MM.1S (cell line): ENCODE measurements at regions not wholly inside any gene's neighbourhood (a gene's known extent, or its start where the extent isn't known, plus 50 kb on each side); places are given as distances from the start of the nearest gene placed in this dataset.

Experiments used
- DNase-seq: peaks from one replicate; pipeline ENCODE4 v3.0.0-alpha.2; 2015
- H2AFZ ChIP-seq: fragments of 300-600 bp; sonication (generic); 2 replicates; pipeline ENCODE4 v1.6.0; 2016; ENCODE audit warnings: antibody characterized with exemption, low read length
- H3F3A ChIP-seq: fragments of 300-600 bp; sonication (generic); 2 replicates; pipeline ENCODE4 v1.6.1; 2016; ENCODE audit warnings: mild to moderate bottlenecking, antibody characterized with exemption, low read length, moderate library complexity, mixed read lengths; ENCODE audit not compliant: insufficient read depth
- H3K27ac ChIP-seq: fragments of 300-600 bp; sonication (generic); 2 replicates; pipeline ENCODE4 v1.5.1; 2016; ENCODE audit warnings: mild to moderate bottlenecking, low read length
- H3K27me3 ChIP-seq: fragments of 300-600 bp; sonication (generic); replicated peaks from 2 replicates; pipeline ENCODE4 v1.6.0; 2016; ENCODE audit warnings: low read length; ENCODE audit not compliant: insufficient read depth
- H3K36me3 ChIP-seq: fragments of 300-600 bp; sonication (generic); replicated peaks from 2 replicates; pipeline ENCODE4 v1.6.1; 2016; ENCODE audit warnings: mild to moderate bottlenecking, low read length, mixed read lengths; ENCODE audit not compliant: insufficient read depth
- H3K4me1 ChIP-seq: fragments of 300-600 bp; sonication (generic); 2 replicates; pipeline ENCODE4 v1.6.1; 2016; ENCODE audit warnings: low read length, mixed read lengths
- H3K4me2 ChIP-seq: fragments of 300-600 bp; sonication (generic); 2 replicates; pipeline ENCODE4 v1.6.0; 2016; ENCODE audit warnings: low read depth, low read length
- H3K4me3 ChIP-seq: fragments of 300-600 bp; sonication (generic); 2 replicates; pipeline ENCODE4 v1.5.1; 2016; ENCODE audit warnings: low read length, mixed read lengths
- H3K79me2 ChIP-seq: fragments of 300-600 bp; sonication (generic); 2 replicates; pipeline ENCODE4 v1.6.1; 2016; ENCODE audit warnings: mixed run types, low read length, mixed read lengths
- H3K9ac ChIP-seq: fragments of 300-600 bp; sonication (generic); 2 replicates; pipeline ENCODE4 v1.6.1; 2016; ENCODE audit warnings: low read length, mixed read lengths
- H3K9me2 ChIP-seq: fragments of 300-600 bp; sonication (generic); replicated peaks from 2 replicates; pipeline ENCODE4 v1.6.1; 2016; ENCODE audit warnings: mild to moderate bottlenecking, low read length, mixed read lengths; ENCODE audit not compliant: insufficient read depth
- H3K9me3 ChIP-seq: fragments of 300-600 bp; sonication (generic); replicated peaks from 2 replicates; pipeline ENCODE4 v1.6.1; 2016; ENCODE audit warnings: mild to moderate bottlenecking, low read length, mixed read lengths; ENCODE audit not compliant: insufficient read depth
- H4K20me1 ChIP-seq: fragments of 300-600 bp; sonication (generic); 2 replicates; pipeline ENCODE4 v1.6.1; 2016; ENCODE audit warnings: mild to moderate bottlenecking, low read length, moderate library complexity, mixed read lengths; ENCODE audit not compliant: insufficient read depth
- CTCF ChIP-seq: fragments of 300-600 bp; sonication (generic); IDR thresholded peaks from 2 replicates; pipeline ENCODE4 v1.5.1; 2016; ENCODE audit warnings: antibody characterized with exemption, low read length, mixed read lengths
- EZH2 ChIP-seq: fragments of 300-600 bp; sonication (generic); optimal IDR thresholded peaks from 2 replicates; pipeline ENCODE3; 2017; ENCODE audit warnings: low read depth, mild to moderate bottlenecking, antibody characterized with exemption, low read length, mixed read lengths
- EZH2phosphoT487 ChIP-seq: fragments of 300-600 bp; sonication (generic); IDR thresholded peaks from 2 replicates; pipeline ENCODE4 v1.6.1; 2018; ENCODE audit warnings: antibody characterized with exemption, low read length

- Histone ChIP-seq H3F3A (no peaks in the 10 kb centered on the region), H3K79me2 (no peaks in the 10 kb centered on the region), H3K36me3 (no peaks in the 10 kb centered on the region), H3K9me3 (no peaks in the 10 kb centered on the region), H3K9me2 (no peaks in the 10 kb centered on the region), H4K20me1 (no peaks in the 10 kb centered on the region), H3K27me3 (no peaks in the 10 kb centered on the region), H3K4me1 (no peaks in the 10 kb centered on the region), H2AFZ (no peak overlapping the region), H3K9ac (no peak overlapping the region), H3K27ac (no peak overlapping the region), H3K4me3 (no peak overlapping the region), H3K4me2 (no peak overlapping the region)
- no peak for DNase-seq
- TF ChIP-seq EZH2: no peak
- no peak for TF ChIP-seq EZH2phosphoT487
- no peak for TF ChIP-seq CTCF
Measured at GRCh38 chr6:95517004-95517403, 60.3 kb upstream of the MANEA start.

- H3K4me3 ChIP-seq: no peak overlapping the region
- no peaks in the 10 kb centered on the region for H3K36me3 ChIP-seq
- TF ChIP-seq EZH2 (no peak), CTCF (no peak), EZH2phosphoT487 (no peak)
- no peak overlapping the region for H3K27ac ChIP-seq
- DNase-seq: no peak
- no peak overlapping the region for H3K9ac ChIP-seq
- no peaks in the 10 kb centered on the region for H3K79me2 ChIP-seq
- H4K20me1 ChIP-seq: no peaks in the 10 kb centered on the region
- no peaks in the 10 kb centered on the region for H3F3A ChIP-seq
- H3K9me3 ChIP-seq: no peaks in the 10 kb centered on the region
- no peaks in the 10 kb centered on the region for H3K9me2 ChIP-seq
- no peaks in the 10 kb centered on the region for H3K27me3 ChIP-seq
- H2AFZ ChIP-seq: no peak overlapping the region
- no peak overlapping the region for H3K4me2 ChIP-seq
- no peaks in the 10 kb centered on the region for H3K4me1 ChIP-seq
Measured at GRCh38 chr6:95517568-95517967, 59.8 kb upstream of the MANEA start.

GRCh38 chr6:95518630-95519227 lies 58.6 kb upstream of the MANEA start:
- Histone ChIP-seq H3K4me3 (no peak overlapping the region), H3K9ac (no peak overlapping the region), H3K36me3 (no peaks in the 10 kb centered on the region), H3F3A (no peaks in the 10 kb centered on the region), H3K9me2 (no peaks in the 10 kb centered on the region), H3K4me1 (no peaks in the 10 kb centered on the region), H4K20me1 (no peaks in the 10 kb centered on the region), H3K9me3 (no peaks in the 10 kb centered on the region), H3K79me2 (no peaks in the 10 kb centered on the region), H3K4me2 (no peak overlapping the region), H3K27ac (no peak overlapping the region), H3K27me3 (no peaks in the 10 kb centered on the region), H2AFZ (no peak overlapping the region)
- DNase-seq: no peak
- TF ChIP-seq EZH2phosphoT487 (no peak), EZH2 (no peak), CTCF (no peak)
